RWPE1 (cell line): ENCODE measurements at regions not wholly inside any gene's neighbourhood (a gene's known extent, or its start where the extent isn't known, plus 50 kb on each side); places are given as distances from the start of the nearest gene placed in this dataset.
"Not testable (repeated sequence)": the region's sequence is repeated elsewhere in the genome, so short reads cannot be mapped to it uniquely, and the experiment has no call there.

Experiments used
- CTCF ChIA-PET: fragments of 350-600 bp; sonication (Branson Sonifier 250); formaldehyde crosslinking; extraction: SDS; loops from one replicate; lab custom pipeline; 2021; lab: Yijun Ruan, JAX
- POLR2A ChIA-PET: fragments of 400-600 bp; formaldehyde crosslinking; extraction: SDS; loops from one replicate; lab custom pipeline; 2020; ENCODE audit warnings: antibody characterized with exemption; ENCODE audit not compliant: low non-redundant PET; lab: Yijun Ruan, JAX
- DNase-seq: peaks from one replicate; pipeline ENCODE4 v3.0.0; 2012; ENCODE audit warnings: low spot score
- H3K27ac ChIP-seq: fragments of 450-650 bp; 2 replicates; pipeline ENCODE4 v1.5.1; 2017
- TF ChIP-seq, protein P1 (sequence below): fragments of 450-650 bp; conservative IDR thresholded peaks from 2 replicates; pipeline ENCODE4 v1.5.1; 2017; ENCODE audit warnings: low read depth, mild to moderate bottlenecking

DNA sequence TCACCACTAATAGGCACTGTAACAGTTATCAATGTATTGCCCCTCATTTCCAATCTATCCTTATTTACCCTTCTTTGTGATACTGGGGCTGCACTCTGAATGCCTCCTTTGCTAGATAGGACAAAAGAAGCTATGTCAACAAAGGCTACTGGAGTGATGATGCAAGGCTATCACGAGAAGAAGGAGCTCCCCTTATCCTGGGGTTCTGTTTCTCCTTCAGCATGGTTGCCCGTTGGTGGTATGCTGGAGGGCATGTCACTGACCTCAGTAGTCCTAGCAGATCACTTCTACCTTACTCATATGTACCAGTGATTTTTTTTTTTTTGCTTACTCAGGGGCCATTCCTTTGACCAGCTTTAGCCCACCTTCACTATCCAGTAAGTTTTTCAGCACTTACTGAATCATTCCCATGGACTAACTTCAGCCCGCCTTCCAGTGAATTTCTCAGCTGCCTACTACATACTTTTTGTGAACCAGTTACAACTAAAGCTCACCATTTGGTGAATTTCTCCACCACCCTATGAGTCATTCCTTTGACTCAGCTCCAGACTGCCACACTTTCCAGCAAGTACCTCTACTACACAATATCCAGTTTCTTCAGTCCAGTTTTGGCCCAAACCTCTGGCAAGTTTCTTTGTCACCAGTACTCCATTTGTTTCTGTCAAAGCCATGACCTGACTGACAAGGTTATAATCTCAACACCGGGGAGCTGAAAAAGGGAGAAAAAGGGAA is 944.5 kb downstream of the KCNT2 start:
- CTCF ChIA-PET, result interaction anchor here (0.5 to 0.7 kb wide), 7 partner anchors 10 to 1954 kb away, joined by 3 to 4 read pairs (median 3); no protein-coding TSS in a partner anchor
- H3K27ac ChIP-seq, result no peak overlapping the region
- POLR2A ChIA-PET, result no interaction called here
- TF ChIP-seq, protein P1, sequence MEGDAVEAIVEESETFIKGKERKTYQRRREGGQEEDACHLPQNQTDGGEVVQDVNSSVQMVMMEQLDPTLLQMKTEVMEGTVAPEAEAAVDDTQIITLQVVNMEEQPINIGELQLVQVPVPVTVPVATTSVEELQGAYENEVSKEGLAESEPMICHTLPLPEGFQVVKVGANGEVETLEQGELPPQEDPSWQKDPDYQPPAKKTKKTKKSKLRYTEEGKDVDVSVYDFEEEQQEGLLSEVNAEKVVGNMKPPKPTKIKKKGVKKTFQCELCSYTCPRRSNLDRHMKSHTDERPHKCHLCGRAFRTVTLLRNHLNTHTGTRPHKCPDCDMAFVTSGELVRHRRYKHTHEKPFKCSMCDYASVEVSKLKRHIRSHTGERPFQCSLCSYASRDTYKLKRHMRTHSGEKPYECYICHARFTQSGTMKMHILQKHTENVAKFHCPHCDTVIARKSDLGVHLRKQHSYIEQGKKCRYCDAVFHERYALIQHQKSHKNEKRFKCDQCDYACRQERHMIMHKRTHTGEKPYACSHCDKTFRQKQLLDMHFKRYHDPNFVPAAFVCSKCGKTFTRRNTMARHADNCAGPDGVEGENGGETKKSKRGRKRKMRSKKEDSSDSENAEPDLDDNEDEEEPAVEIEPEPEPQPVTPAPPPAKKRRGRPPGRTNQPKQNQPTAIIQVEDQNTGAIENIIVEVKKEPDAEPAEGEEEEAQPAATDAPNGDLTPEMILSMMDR, result no peak
- peak; percentile 82 for DNase-seq

GRCh38 chr1:195656780-195657179 is 951.5 kb downstream of the KCNT2 start:
- POLR2A ChIA-PET, result no interaction called here
- CTCF ChIA-PET, result no interaction called here
- TF ChIP-seq, protein P1, result no peak
- H3K27ac ChIP-seq, result no peak overlapping the region
- no peak for DNase-seq

DNA sequence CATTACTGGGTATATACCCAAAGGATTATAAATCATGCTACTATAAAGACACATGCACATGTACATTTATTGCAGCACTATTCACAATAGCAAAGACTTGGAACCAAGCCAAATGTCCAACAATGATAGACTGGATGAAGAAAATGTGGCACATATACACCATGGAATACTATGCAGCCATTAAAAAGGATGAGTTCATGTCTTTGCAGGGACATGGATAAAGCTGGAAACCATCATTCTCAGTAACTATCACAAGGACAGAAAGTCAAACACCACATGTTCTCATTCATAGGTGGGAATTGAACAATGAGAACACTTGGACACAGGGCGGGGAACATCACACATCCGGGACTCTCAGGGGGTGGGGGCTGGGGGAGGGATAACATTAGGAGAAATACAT is 959.4 kb downstream of the KCNT2 start:
- CTCF ChIA-PET, DNase-seq, H3K27ac ChIP-seq, POLR2A ChIA-PET: not testable (repeated sequence)

GRCh38 chr1:195637539-195637938 is 970.7 kb downstream of the KCNT2 start:
- ChIA-PET CTCF (interaction anchor here (0.7 to 1.0 kb wide), 3 partner anchors 21 to 43 kb away, joined by 3 to 4 read pairs (median 3); no protein-coding TSS in a partner anchor), POLR2A (no interaction called here)
- no peak overlapping the region for H3K27ac ChIP-seq
- DNase-seq, result no peak
- TF ChIP-seq, protein P1, result no peak

DNA sequence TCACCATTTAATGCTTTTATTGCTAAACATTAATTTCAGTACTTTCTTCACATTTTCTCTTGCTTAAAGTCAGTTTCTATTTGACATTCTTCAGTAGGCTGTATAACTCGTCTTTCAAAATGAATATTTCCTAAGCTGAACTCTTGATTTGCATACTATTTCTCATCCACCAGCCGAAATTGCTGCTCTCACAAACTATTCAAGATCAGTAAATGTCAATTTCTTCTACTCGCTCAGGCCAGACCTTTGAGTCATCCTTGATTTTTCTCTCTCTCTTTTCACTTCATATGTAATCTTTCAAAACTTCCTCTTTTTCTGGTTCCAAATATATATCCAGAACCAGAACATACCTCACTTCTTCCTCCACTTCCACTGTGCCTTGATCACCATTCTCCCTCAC is 990.0 kb downstream of the KCNT2 start:
- no peak overlapping the region for H3K27ac ChIP-seq
- DNase-seq, result no peak
- TF ChIP-seq, protein P1, result no peak
- ChIA-PET POLR2A (no interaction called here), CTCF (no interaction called here)

- TF ChIP-seq, protein P1, result no peak
- H3K27ac ChIP-seq, result no peak overlapping the region
- POLR2A ChIA-PET, result no interaction called here
- CTCF ChIA-PET, result interaction anchor here (0.7 to 1.2 kb wide), 2 partner anchors 19 to 21 kb away, joined by 3 read pairs; no protein-coding TSS in a partner anchor
- DNase-seq, result no peak
These were observed 991.1 kb downstream of the KCNT2 start for GRCh38 chr1:195617106-195617505.

GRCh38 chr1:195608883-195609282 is 999.4 kb downstream of the KCNT2 start:
- ChIA-PET POLR2A (no interaction called here), CTCF (interaction anchor here (0.6 to 1.0 kb wide), 6 partner anchors 10 to 105 kb away, joined by 3 to 4 read pairs (median 3); no protein-coding TSS in a partner anchor)
- TF ChIP-seq, protein P1, result no peak
- DNase-seq, result no peak
- H3K27ac ChIP-seq, result no peak overlapping the region
